ENCODE measurements at regions not wholly inside any gene's neighbourhood (a gene's known extent, or its start where the extent isn't known, plus 50 kb on each side); places are given as distances from the start of the nearest gene placed in this dataset.
A peak's percentile ranks its signal among the peaks of the same experiment; 100 is the strongest.

DNA sequence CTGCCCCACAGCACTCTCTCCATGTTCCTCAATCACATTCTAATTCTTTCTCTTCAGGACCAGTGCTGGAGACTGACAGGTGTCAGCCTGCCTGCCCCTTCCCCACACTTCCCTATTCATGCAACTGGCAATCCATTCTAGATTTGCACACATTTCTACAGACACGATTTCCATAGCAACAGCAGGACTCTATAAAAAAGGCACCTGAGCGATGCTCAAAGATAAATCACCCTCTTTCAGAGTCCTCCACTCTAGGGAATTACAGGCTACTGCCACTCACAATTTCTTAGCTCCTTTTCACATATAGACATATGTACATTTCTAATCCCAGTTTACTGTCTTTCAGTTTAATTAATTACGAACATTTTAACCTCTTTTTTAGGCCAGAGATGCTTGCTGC, 118.1 kb upstream of the ANKRD1 start:
- no peak for DNase-seq

DNA sequence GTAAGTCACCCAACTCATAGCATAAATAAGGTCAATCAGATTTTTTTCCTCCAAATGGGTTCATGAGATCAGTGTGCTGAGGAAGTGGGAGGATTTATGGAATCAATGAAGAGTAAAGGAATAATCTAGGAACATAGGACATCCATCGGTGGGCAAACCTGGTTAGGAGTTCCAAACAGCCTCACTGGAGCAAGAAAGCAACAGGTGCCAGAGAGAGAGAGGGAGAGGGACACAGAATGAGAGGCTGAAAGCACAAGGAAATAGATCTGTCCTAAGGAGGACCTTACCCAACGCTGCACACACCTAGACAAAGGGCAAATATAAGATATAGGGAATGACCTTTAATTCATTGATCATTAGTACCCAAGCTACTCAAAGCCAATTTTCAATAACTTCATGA, 119.5 kb upstream of the ANKRD1 start:
- no peak for DNase-seq

DNA sequence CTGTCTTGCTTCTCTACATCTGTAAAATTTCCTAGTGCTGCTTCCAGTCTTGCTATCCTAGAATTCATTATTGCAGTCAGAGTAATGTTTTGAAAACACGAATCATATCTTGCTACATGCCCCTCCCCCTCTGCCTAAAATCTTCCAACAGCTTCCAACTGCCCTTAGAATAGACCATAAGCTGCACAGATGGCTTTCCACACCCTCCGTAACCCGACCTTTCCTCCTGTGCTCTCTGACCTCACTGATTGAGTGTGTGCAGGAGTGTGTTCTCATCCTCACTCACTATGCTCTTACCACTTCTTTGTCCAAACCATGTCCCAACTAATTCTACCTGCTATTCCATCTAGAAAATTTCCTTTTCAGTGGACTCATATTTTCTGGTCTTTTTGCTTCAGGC, 121.2 kb upstream of the ANKRD1 start:
- DNase-seq: no peak

DNA sequence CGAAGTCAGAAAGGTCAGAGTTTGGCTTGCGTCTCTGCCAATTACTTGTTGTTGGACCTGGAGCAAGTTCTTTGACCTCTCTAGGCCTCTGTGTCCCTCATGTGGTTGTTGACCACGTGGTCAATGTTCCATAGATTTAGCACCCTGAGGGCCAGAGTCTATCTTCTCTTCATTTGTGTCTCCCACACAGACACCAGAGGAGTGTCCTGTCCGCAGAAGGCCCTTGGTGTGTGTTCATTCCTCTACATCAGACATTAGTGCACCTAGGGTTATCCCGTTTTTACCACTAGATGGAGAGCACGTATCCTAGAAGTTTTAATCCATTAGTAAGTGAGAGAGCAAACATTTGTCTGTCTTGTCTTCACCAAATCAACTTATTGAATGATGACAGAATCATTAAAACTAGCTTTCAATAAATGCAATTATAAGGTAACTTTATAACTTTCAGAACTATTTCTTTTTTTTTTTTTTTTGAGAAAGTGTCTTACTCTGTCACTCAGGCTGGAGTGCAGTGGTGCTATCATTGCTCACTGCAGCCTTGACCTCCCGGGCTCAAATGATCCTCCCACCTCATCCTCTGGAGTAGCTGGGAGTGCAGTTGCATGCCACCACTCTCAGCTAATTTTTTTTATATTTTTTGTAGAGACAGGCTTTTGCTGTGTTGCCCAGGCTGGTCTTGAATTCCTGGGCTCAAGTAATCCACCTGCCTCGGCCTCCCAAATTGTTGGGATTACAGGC, 122.5 kb upstream of the ANKRD1 start:
- peak; percentile 37 for DNase-seq

DNA sequence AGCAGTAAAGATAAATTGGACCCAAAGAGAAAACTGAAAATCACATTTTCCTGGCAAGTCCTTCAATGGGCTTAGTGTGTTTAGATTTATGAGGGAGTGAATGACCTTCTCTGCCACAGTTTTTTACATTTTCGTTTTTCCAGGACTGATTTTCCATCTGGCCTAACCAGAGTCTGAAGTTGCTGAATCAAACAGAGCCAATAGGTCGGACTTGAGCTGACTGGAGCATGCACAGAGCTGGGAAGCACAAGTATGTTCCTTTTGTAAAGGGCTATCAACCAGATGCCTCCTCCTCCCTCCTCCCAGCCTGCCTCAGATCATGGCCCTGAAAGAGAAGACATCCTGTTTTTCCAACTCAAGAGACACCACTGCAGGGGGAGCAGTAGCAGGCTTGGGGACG, 126.0 kb upstream of the ANKRD1 start:
- no peak for DNase-seq

DNA sequence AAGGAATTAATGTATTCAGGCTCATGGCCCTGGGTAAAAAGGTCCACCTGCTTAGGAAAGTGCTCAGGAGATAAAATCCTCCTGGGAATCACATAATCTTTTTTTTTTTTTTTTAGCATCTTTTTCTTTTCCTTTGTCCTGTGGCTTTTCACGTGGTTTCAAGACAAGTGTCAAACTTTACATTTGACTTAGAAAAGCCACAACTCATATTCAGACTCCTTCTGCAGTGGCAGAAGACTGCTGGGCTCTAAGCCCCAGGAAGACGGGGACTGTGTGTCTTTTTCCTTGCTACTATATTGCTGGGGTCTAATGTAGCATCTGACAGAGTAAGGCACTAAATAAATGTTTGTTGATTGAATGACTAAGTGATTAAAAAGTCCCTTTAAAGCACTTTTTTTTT, 127.5 kb upstream of the ANKRD1 start:
- no peak for DNase-seq

DNA sequence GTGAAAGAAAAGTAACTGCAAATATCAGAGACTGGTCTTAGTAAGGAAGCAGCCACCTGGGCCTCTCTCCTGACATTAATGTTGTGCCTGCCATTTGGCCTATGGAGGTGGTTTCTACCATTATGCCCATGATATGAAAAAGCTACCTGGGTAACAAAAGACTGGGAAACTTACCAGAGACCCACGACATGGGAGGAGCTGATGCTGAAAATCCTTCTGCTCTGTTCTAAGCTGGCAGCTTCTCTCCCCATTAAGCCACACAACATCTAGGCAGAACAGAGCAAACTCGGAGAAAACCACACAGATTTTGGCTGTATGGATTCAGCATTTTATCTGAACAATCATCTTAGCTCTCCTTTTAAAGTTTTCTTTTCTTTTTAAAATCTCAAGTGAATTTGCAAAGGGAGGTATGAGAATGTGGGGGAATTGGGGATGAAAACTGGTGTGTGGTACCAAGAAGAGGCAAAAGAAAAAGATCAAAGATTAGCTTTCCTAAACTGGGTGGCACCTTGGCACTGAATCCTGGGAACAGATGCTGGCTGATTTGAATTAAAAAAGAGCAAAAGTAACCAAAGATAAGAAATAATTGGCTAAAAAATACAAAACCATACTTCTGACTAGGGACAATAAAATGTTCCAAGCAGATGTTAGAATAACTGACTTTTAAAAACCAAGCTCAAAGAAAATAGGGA, 128.6 kb upstream of the ANKRD1 start:
- DNase-seq: no peak

DNA sequence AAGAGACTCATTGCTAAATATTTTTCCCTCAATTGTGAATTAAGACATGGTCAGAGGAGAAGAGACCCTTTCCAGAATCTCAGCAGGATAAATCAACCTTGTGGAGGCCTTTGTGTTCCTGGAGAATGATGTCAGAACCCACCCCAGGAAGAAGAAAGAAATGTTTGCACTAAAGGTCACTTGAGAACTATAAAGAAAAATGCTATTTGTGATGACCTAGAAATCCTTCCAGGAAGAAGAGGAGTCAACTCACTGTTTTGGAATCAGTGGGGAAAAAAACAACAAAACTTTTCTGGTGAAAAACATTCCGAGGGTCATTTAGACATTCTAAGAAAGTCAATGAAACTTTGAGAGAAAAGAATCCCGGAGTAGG, 129.1 kb upstream of the ANKRD1 start:
- DNase-seq: no peak

DNA sequence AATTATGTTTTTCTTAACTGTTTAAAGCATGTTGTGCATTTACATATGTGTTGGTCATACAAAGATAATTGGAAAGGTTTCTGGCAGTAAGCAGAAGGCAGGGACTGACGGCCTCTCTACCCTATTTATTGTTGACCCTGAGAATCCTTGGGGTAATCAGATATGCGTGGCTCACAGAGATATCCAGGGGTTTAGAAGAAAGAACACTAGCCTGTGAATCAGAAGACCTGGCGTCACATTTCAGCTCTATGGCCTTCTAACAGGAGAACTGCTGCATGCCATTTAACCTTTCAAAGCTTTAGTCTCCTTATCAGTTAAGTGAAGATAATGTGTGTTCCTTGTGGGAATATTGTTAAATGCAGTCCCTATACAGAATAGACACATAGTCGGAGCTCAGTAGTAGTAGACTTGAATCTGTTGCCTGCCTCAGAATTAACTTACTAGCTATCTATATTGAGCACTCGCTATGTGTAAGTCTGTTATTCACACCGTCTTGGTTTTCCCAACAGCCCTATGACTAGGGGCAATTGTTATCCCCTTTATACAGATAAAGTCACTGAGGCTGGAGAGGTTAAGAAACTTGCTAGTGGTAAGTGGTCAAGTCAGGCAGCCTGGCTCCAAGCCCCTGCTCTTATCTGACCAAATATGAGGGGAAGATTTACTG, 129.6 kb upstream of the ANKRD1 start:
- no peak for DNase-seq

DNA sequence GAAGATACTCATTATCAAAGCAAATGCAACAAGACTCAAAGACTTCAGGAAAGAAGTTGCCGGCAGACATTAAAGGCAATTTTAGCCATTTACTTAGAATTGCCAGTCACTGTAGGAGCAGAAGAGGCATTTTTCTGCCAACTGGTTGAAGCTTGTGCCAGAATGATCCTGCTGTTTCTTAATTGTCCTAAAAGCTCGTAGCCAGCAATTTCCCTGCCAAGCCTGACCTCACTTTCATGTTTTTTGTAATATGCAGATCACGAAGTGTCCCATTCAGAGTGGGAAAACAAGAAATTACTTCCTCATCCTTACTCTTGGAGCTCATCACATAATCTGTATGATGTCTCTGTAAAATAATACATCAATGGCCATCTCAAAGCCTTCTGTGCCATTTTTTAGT, 130.9 kb upstream of the ANKRD1 start:
- DNase-seq: no peak

DNA sequence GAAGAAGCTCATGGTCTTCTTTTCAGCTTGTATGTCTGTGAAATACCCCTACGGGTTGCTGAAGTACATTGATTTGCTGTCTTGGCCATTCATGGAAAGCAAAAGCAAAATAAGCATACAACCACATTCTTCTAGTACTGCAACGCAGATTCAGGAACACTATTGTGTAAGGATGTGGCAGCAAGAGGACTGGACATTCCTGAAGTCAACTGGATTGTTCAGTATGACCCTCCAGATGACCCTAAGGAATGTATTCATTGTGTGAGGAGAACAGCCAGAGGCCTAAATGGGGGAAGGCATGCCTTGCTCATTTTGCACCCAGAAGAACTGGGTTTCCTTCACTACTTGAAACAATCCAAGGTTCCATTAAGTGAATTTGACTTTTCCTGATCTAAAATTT, 133.4 kb upstream of the ANKRD1 start:
- no peak for DNase-seq

DNA sequence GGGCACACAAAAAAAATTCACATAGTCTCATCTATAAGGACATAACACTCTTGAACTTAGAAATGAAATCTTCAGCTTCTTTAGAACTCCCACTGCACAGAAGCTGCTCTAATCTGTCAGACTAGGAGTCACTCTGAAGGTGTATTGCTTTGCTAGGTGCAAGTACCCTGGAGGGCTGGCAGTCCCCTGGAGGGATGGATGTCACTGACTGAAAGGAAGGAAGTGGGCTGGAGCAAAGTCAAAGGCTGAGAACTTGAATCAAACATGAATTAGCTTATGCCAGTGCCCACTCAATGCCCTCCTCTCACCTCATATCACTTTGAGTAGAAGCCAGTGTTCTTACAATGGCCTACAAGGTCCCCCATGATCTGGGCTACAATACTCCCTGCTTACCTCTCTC, 140.3 kb upstream of the ANKRD1 start:
- DNase-seq: no peak

DNA sequence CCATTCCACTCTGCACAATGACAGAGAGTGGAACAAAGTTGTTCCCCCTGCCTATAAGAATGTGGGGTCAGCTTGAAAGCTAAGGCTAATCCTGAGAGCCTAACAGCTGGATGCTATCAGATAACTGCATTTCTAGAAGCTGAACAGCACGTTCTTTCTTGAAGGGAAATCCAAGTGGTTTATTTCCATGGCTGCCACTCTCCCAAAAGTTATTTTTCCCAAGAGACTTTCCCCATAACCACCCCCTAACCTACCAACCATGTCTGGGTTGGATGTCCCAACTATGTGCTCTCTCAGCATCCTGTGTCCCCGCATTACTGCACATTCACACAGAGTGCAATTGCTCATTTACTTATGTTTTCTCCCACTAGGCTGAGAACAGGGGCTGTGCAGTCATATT, 140.7 kb upstream of the ANKRD1 start:
- DNase-seq: no peak

DNA sequence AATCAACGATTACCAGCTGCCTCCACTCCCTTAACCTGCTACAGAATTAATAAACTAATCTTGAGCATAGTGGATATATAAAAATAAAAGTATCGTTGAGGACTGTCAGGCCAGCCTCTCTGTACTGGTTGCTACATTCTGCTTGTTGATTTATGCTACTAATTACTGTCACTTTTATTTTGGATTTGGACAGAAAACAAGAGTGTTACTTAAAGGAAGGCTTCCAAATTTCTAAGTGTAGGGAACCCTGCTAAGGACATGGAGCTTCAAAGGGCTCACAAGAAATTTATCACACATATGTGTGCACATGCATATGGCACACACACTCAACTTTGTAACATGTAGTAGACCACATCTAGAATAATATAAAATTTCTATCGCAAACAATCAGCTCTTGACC, 141.2 kb upstream of the ANKRD1 start:
- DNase-seq: no peak

DNA sequence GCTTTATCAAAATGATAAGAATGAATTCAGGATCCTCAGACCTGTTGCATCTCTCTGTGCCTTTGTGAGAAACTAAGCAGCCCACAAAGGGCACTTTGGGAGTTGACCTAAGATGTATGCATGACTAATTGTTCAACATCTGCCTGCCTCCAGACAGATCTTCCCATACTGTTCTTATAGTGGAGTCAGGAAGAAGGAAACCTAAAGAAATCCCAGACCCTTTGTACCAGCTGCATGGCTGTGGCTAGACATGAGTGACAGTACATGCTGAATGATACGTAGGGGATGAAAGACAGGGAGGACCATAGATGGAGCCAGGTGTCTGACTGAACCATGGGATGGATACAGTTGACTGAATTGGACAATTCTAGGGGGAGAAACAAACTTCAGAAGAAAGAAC, 148.7 kb upstream of the PCGF5 start:
- DNase-seq: no peak

DNA sequence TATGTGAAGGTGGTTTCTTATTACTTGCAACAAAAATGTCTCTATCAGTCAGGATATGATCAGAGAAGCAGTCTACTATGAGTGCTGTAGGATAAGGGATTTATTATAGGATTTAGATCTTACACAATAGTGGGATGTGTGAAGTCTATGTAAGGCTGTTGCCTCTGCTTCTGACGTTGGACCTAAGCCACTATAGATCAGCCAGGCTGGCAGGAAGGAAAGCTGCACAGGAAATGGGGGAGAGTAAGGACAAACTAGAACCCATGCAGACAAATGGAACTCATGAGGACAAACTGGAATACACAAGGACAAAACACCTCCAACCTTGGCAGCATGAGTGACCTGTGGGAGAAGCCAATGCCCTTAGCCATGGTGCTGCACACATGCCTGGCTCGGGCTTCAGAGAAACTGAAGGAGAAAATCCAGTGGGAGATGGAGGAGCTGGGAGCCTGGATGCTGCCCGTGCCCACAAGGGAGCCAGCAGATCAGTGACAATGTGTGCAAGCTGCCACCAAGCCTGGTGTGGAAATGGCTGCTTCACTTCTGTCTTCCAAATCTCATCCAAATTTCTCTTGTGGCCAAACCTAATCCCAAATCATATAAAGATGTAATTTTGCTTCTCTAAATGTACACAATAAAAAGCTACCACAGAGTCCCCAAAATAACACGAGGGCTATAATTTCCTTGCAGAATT, 147.0 kb upstream of the PCGF5 start:
- no peak for DNase-seq

DNA sequence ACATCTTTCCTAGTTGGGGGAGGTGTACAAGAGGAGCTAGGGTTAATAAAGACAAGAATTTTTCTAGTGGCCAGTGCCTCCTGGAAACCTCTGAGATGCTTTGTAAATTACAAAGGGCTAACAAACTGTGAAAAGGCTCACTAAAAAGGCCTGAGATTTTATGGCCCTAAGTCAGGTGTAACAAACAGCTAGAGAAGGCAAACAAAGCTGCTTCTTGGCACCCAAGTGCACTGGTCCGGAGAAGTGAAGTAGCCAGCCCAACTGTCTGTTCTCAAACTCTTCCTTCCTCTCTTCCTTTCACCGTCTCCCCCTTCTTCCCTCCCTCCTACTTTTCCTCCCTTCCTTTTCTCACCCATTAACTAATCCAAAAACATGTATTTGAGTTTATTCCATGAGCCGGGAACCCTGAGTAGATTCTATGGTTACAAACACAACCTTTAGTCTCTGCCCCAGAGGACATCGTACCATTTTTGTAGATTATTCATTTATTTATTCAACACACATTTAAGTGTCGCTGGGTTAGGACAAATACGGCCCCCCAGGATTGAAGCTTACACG, 143.4 kb upstream of the PCGF5 start:
- DNase-seq: no peak

DNA sequence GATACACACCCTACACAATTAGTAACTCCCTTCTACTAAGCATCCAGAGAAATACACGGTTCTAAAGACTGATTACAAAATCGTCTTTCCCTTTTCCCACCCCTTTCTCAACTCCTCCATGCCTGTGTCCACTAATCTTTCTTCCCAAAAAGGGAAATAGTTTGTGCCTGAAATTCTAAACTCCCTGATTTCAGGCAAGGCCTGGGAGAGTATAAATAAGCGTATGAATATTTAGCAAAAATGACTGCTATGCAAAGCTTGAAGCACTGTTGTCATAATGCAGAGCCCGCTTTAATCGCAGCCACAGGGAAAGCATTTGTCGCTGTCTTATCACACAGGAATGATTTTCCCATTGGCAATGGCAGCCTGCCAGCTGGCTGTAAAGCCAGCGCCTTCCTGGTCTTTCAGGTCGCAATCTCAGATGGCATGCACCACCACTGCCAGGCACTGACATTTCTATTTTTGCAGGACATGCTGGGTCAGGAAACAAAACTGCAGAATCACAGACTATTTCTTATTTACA, 142.9 kb upstream of the PCGF5 start:
- DNase-seq: peak; percentile 75

DNA sequence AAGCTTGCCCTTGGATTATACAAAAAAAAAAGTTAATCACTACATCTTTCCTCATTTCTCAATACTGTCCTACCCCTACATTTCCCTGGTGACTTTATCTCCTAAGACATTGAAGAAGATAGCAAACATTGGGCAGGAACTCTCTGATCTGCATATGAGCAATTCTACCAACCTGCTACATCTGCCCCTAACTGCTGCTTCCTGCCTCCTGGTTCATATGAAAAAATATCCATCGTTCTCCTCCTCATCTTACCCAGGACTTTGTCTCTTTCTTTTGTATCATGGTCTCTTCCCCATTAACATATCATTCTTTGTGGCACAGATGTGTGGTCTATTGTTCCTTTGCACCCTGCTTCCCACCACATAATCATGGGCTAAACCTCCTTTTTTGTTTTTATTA, 139.7 kb upstream of the PCGF5 start:
- DNase-seq: no peak

DNA sequence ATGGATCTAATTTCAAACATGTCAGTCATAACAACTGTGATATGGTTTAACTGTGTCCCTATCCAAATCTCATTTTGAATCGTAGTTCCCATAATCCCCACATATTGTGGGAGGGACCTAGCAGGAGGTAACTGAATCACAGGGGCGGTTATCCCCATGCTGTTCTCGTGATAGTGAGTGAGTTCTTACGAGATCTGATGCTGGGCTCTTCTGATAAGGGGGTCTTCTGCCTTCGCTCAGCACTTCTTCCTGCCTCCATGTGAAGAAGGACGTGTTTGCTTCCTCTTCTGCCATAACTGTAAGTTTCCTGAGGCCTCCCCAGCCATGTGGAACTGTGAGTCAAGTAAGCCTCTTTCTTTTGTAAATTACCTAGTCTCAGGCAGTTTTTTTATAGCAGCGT, 138.0 kb upstream of the PCGF5 start:
- DNase-seq: no peak

DNA sequence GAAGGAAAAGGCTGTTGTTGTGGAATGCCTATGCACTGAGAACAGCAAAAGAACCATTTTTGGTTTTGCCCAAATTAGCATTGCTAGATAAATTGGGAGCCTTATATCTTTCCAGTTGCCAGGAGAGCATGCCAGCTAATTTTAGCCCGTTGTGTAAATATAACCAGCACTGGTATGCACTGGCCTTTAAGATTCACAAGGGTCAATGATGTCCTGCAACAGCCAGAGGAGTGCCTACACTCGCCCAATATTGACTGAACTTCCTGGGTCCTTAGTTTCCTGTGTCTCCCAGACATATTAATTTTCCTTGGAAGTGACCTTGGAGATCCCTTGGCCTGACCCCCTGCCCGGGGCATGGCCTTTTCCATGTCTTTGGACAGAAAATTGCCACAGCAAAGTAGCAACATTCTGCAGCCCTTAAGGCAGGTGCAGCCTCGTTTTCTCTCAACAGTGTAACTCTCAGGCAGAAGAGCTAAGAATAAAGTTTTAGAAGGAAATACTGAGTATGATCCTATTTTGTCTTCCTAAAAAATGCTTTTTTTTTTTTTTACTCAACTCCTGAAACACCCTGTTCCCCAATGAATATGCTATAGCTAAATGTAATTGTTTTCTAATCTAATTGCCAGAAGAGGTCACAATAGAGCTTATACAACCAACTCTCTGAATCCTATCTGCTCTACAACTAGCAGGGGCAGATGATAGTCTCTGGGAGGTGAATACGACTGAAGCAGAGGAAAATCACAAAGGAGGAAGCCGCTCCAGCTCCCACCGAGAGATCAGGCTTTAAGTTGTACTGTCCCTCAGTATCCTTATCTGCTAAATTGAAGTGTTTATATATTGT, 131.9 kb upstream of the PCGF5 start:
- peak; percentile 37 for DNase-seq
